ENCODE measurements at regions not wholly inside any gene's neighbourhood (a gene's known extent, or its start where the extent isn't known, plus 50 kb on each side); places are given as distances from the start of the nearest gene placed in this dataset.

DNA sequence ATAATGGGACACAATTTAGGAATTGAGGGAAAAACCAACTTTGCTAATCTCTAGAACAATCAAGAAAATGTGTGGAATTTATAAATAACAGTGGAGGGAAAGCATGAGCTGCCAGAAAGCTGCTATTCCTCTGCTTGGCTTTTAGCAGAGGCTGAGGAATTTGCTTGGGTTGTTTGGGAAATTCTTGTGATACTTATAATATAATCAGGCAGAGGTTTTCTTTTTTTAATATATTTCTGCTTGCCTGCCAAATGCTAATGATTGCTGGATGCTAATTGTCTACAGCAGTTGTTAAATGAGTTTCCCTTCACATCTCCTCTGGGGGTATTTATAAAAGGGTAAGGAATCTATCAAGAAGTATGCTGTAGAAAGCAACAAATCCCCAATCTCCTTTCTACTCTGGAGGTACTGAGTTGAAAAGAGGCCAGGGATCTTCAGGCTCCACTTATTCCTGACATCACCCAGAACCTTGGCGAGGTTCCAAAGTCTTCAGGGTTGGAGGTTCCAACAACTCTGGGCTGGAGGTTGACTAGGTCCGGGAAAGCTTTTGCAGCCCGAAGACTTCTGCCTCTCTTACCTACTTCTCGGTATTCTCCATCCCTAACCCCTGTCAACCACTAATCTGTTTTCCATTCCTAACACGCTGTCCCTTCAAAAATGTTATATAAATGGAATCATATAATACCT lies 60.4 kb upstream of the TMED7 start:
- DNase-seq: no peak
- Histone ChIP-seq H3K9me3 (no peaks in the 10 kb centered on the region), H3K4me1 (no peaks in the 10 kb centered on the region), H3K36me3 (no peaks in the 10 kb centered on the region), H3K4me3 (no peak overlapping the region), H3K27ac (no peak overlapping the region), H3K27me3 (replicated peaks in 1 of 7) (no peaks in the 10 kb centered on the region)
- intact Hi-C loops (cut with DNase I; ENCODE audit: low total_unique reads): no loop called here
- TF ChIP-seq POLR2A (IDR thresholded peaks at IDR 0.05) (no peak), CTCF (IDR thresholded peaks at IDR 0.05 in 8 of 11, conservative IDR thresholded peaks at IDR 0.05 in 3 of 11) (no peak), POLR2AphosphoS5 (IDR thresholded peaks at IDR 0.05) (no peak)
- WGBS, 5 donors: 81 to 90% (median 85%) methylated on average over 5 of the region's 5 CpGs

- intact Hi-C loops (cut with DNase I; ENCODE audit: low total_unique reads): no loop called here
- no peaks in the 10 kb centered on the region for H3K4me1 ChIP-seq
- no peaks in the 10 kb centered on the region for H3K27me3 ChIP-seq (replicated peaks in 1 of 7)
- H3K36me3 ChIP-seq: no peaks in the 10 kb centered on the region
- no peak overlapping the region for H3K4me3 ChIP-seq
- 59 to 71% (median 60%) methylated on average over 2 of the region's 2 CpGs for WGBS, 5 donors
- H3K9me3 ChIP-seq: no peaks in the 10 kb centered on the region
- no peak for DNase-seq
- TF ChIP-seq CTCF (IDR thresholded peaks at IDR 0.05 in 8 of 11, conservative IDR thresholded peaks at IDR 0.05 in 3 of 11) (no peak), POLR2A (IDR thresholded peaks at IDR 0.05) (no peak), POLR2AphosphoS5 (IDR thresholded peaks at IDR 0.05) (no peak)
- H3K27ac ChIP-seq: no peak overlapping the region
Measured at GRCh38 chr5:115685490-115685889, 59.7 kb upstream of the TMED7 start.

DNA sequence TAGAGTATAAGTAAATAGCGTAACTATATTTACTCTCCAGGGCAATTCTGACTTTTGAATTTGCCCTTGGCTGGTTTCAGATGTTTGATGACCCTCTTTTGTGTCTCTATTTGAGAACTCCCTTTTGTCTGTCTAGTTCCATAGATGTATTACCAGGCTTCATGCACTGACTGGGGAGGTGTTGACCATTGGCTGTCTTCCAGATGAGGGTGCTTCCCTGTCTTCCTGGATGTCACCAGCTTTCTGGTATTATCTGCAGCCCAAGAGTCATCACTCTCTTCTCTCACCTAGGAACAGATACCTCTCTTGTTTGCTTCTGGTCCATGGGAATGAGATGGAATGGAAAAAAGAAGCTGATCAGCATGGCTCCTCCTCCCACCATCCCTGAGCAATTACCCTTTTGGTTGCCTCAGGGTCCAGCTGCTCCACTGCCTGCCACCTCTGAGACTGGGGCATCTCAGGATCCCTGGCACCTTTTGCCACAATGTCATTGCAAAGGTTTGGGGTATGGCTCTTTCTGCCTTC lies 58.7 kb upstream of the TMED7 start:
- Histone ChIP-seq H3K27ac (no peak overlapping the region), H3K4me1 (no peaks in the 10 kb centered on the region), H3K9me3 (no peaks in the 10 kb centered on the region), H3K4me3 (no peak overlapping the region), H3K36me3 (no peaks in the 10 kb centered on the region), H3K27me3 (replicated peaks in 1 of 7) (no peaks in the 10 kb centered on the region)
- TF ChIP-seq POLR2A (IDR thresholded peaks at IDR 0.05) (no peak), CTCF (IDR thresholded peaks at IDR 0.05 in 8 of 11, conservative IDR thresholded peaks at IDR 0.05 in 3 of 11) (no peak), POLR2AphosphoS5 (IDR thresholded peaks at IDR 0.05) (no peak)
- WGBS, 5 donors: 89 to 98% (median 91%) methylated on average over 1 of the region's 1 CpG
- intact Hi-C loops (cut with DNase I; ENCODE audit: low total_unique reads): no loop called here
- no peak for DNase-seq

GRCh38 chr5:115683081-115683480 lies 57.2 kb upstream of the TMED7 start:
- 64 to 87% (median 67%) methylated on average over 1 of the region's 1 CpG for WGBS, 5 donors
- no peak for TF ChIP-seq POLR2AphosphoS5 (IDR thresholded peaks at IDR 0.05)
- TF ChIP-seq CTCF (IDR thresholded peaks at IDR 0.05 in 8 of 11, conservative IDR thresholded peaks at IDR 0.05 in 3 of 11): no peak
- no peak for TF ChIP-seq POLR2A (IDR thresholded peaks at IDR 0.05)
- H3K27ac ChIP-seq: no peak overlapping the region
- H3K27me3 ChIP-seq (replicated peaks in 1 of 7): no peaks in the 10 kb centered on the region
- no peaks in the 10 kb centered on the region for H3K36me3 ChIP-seq
- H3K9me3 ChIP-seq: no peaks in the 10 kb centered on the region
- DNase-seq: no peak
- intact Hi-C loops (cut with DNase I; ENCODE audit: low total_unique reads): no loop called here
- H3K4me3 ChIP-seq: no peak overlapping the region
- H3K4me1 ChIP-seq: no peaks in the 10 kb centered on the region
